IMR-90 (cell line): ENCODE measurements at regions not wholly inside any gene's neighbourhood (a gene's known extent, or its start where the extent isn't known, plus 50 kb on each side); places are given as distances from the start of the nearest gene placed in this dataset.
A peak's percentile ranks its signal among the peaks of the same experiment; 100 is the strongest.

ENCODE experiments used
- ATAC-seq: fragments of 200-7000 bp; cut with Tn5 transposase; 2 replicates; pipeline ENCODE4 v1.9.1; 2020; ENCODE audit warnings: low read depth, mild to moderate bottlenecking, moderate library complexity
- BruUV-seq: library from RNA; stranded (reverse); fragments of 400-500 nt; replicated peaks from 2 replicates; lab custom pipeline; 2021; lab: Mats Ljungman, UMichigan
- CTCF ChIA-PET: fragments of 300-600 bp; formaldehyde crosslinking; extraction: SDS; loops from one replicate; lab custom pipeline; 2021; ENCODE audit warnings: antibody characterized with exemption; lab: Yijun Ruan, JAX
- POLR2A ChIA-PET: fragments of 300-600 bp; sonication (Branson Sonifier 250); formaldehyde crosslinking; loops from one replicate; lab custom pipeline; 2022; ENCODE audit warnings: antibody characterized with exemption; ENCODE audit not compliant: unreplicated experiment; lab: Charles Lee
- DNase-seq: peaks from one replicate; pipeline ENCODE4 v3.0.0; 2013
- H2AFZ ChIP-seq: replicated peaks from 2 replicates; pipeline ENCODE3; 2013; ENCODE audit warnings: low read length, mild to moderate bottlenecking; ENCODE audit not compliant: poor library complexity
- H2AK5ac ChIP-seq: 2 replicates; pipeline ENCODE4 v1.6.1; 2013; ENCODE audit warnings: low read depth, low read length, inconsistent platforms
- H2AK9ac ChIP-seq: replicated peaks from 2 replicates; pipeline ENCODE3; 2013; ENCODE audit warnings: mild to moderate bottlenecking, low read depth, low read length, moderate library complexity; ENCODE audit not compliant: poor library complexity
- H2BK120ac ChIP-seq: 2 replicates; pipeline ENCODE4 v1.6.1; 2013; ENCODE audit warnings: low read depth, low read length, inconsistent platforms
- H2BK15ac ChIP-seq: 3 replicates; pipeline ENCODE4 v1.6.1; 2013; ENCODE audit warnings: low read depth, low read length, inconsistent platforms
- H2BK20ac ChIP-seq: 2 replicates; pipeline ENCODE4 v1.6.1; 2013; ENCODE audit warnings: low read depth, mild to moderate bottlenecking, inconsistent platforms, low read length, moderate library complexity
- H2BK5ac ChIP-seq: 2 replicates; pipeline ENCODE4 v1.6.1; 2013; ENCODE audit warnings: mild to moderate bottlenecking, low read depth, low read length, inconsistent platforms; ENCODE audit not compliant: poor library complexity, severe bottlenecking
- H3K14ac ChIP-seq: replicated peaks from 2 replicates; pipeline ENCODE4 v1.6.1; 2013; ENCODE audit warnings: low read depth, low read length, inconsistent platforms
- H3K18ac ChIP-seq: 2 replicates; pipeline ENCODE4 v1.6.1; 2013; ENCODE audit warnings: low read depth, low read length, control low read depth
- H3K23ac ChIP-seq: 2 replicates; pipeline ENCODE4 v1.6.1; 2013; ENCODE audit warnings: low read depth, low read length, inconsistent platforms
- H3K27ac ChIP-seq: 2 replicates; pipeline ENCODE4 v1.5.1; 2013; ENCODE audit warnings: mild to moderate bottlenecking, control low read depth, low read length; ENCODE audit not compliant: insufficient read depth
- H3K27me3 ChIP-seq: 2 replicates; pipeline ENCODE4 v1.6.1; 2013; ENCODE audit warnings: low read length; ENCODE audit not compliant: control insufficient read depth, insufficient read depth
- H3K36me3 ChIP-seq: 2 replicates; pipeline ENCODE4 v1.6.1; 2013; ENCODE audit warnings: low read length, mixed read lengths; ENCODE audit not compliant: control insufficient read depth, insufficient read depth
- H3K4ac ChIP-seq: 2 replicates; pipeline ENCODE4 v1.6.1; 2013; ENCODE audit warnings: low read depth, low read length, inconsistent platforms
- H3K4me1 ChIP-seq: 2 replicates; pipeline ENCODE4 v1.6.1; 2013; ENCODE audit warnings: low read length, mixed read lengths; ENCODE audit not compliant: control insufficient read depth, insufficient read depth
- H3K4me2 ChIP-seq: 2 replicates; pipeline ENCODE4 v1.6.1; 2013; ENCODE audit warnings: low read depth, mild to moderate bottlenecking, control low read depth, low read length, moderate library complexity
- H3K4me3 ChIP-seq: 2 replicates; pipeline ENCODE4 v1.5.1; 2013; ENCODE audit warnings: low read depth, mild to moderate bottlenecking, control low read depth, low read length, moderate library complexity; ENCODE audit not compliant: insufficient read depth
- H3K56ac ChIP-seq: 2 replicates; pipeline ENCODE4 v1.6.1; 2013; ENCODE audit warnings: low read length, inconsistent platforms; ENCODE audit not compliant: insufficient read depth; ENCODE audit errors: extremely low read depth
- H3K79me1 ChIP-seq, 2 experiments: 2 replicates each; pipeline ENCODE4 v1.6.1; 2013; ENCODE audit warnings: low read length in 2 of 2, inconsistent platforms in 1 of 2, low read depth in 1 of 2
- H3K9ac ChIP-seq: 2 replicates; pipeline ENCODE4 v1.6.1; 2013; ENCODE audit warnings: low read depth, low read length, control low read depth
- H3K9me1 ChIP-seq: 2 replicates; pipeline ENCODE4 v1.6.1; 2013; ENCODE audit warnings: low read length, inconsistent platforms; ENCODE audit not compliant: insufficient read depth
- H3K9me3 ChIP-seq: 2 replicates; pipeline ENCODE4 v1.6.1; 2013; ENCODE audit warnings: low read length; ENCODE audit not compliant: control insufficient read depth, insufficient read depth
- H4K20me1 ChIP-seq: 2 replicates; pipeline ENCODE4 v1.6.1; 2013; ENCODE audit warnings: low read length, inconsistent platforms; ENCODE audit not compliant: insufficient read depth
- H4K5ac ChIP-seq: 2 replicates; pipeline ENCODE4 v1.6.1; 2013; ENCODE audit warnings: mild to moderate bottlenecking, low read depth, low read length, control low read depth
- H4K8ac ChIP-seq, 2 experiments: 2 replicates each; pipeline ENCODE4 v1.6.1; 2013; ENCODE audit warnings: low read depth in 2 of 2, low read length in 2 of 2, control low read depth in 1 of 2, inconsistent platforms in 1 of 2
- H4K91ac ChIP-seq: 2 replicates; pipeline ENCODE4 v1.6.1; 2013; ENCODE audit warnings: low read depth, low read length, inconsistent platforms; ENCODE audit not compliant: insufficient read depth
- BHLHE40 ChIP-seq: fragments of 150-350 bp; IDR thresholded peaks from 2 replicates; pipeline ENCODE4 v1.6.1; 2016; ENCODE audit warnings: mild to moderate bottlenecking, low read depth, low read length
- CEBPB ChIP-seq: IDR thresholded peaks from 2 replicates; pipeline ENCODE4 v1.6.1; 2012; ENCODE audit warnings: low read depth, low read length, improper control_type of control experiment
- CHD1 ChIP-seq: IDR thresholded peaks from 2 replicates; pipeline ENCODE4 v1.6.1; 2012; ENCODE audit warnings: low read depth, low read length, improper control_type of control experiment
- FOS ChIP-seq: fragments of 150-350 bp; IDR thresholded peaks from 2 replicates; pipeline ENCODE4 v1.6.1; 2016; ENCODE audit warnings: low read depth, low read length
- MAFK ChIP-seq: IDR thresholded peaks from 2 replicates; pipeline ENCODE4 v1.6.1; 2012; ENCODE audit warnings: low read depth, low read length, improper control_type of control experiment
- MAZ ChIP-seq: IDR thresholded peaks from 2 replicates; pipeline ENCODE4 v1.6.1; 2012; ENCODE audit warnings: low read depth, mild to moderate bottlenecking, low read length, improper control_type of control experiment, moderate library complexity, borderline replicate concordance
- MXI1 ChIP-seq: IDR thresholded peaks from 2 replicates; pipeline ENCODE4 v1.6.1; 2012; ENCODE audit warnings: low read depth, mild to moderate bottlenecking, low read length, moderate library complexity, borderline replicate concordance
- NFE2L2 ChIP-seq: fragments of 150-350 bp; IDR thresholded peaks from 2 replicates; pipeline ENCODE4 v1.6.1; 2016; ENCODE audit warnings: low read depth, mild to moderate bottlenecking, low read length
- POLR2A ChIP-seq: IDR thresholded peaks from 2 replicates; pipeline ENCODE4 v1.6.1; 2012; ENCODE audit warnings: mild to moderate bottlenecking, low read depth, low read length
- RAD21 ChIP-seq: IDR thresholded peaks from 2 replicates; pipeline ENCODE4 v1.6.1; 2012; ENCODE audit warnings: low read length, improper control_type of control experiment
- RCOR1 ChIP-seq: IDR thresholded peaks from 2 replicates; pipeline ENCODE4 v1.6.1; 2012; ENCODE audit warnings: mild to moderate bottlenecking, low read length, improper control_type of control experiment; ENCODE audit not compliant: insufficient replicate concordance
- RFX5 ChIP-seq: IDR thresholded peaks from 2 replicates; pipeline ENCODE4 v1.8.0; 2012; ENCODE audit warnings: low read depth, mild to moderate bottlenecking, low read length, moderate library complexity
- SMC3 ChIP-seq: fragments of 150-350 bp; IDR thresholded peaks from 2 replicates; pipeline ENCODE4 v1.6.1; 2016; ENCODE audit warnings: low read depth, mild to moderate bottlenecking, antibody characterized with exemption, low read length, moderate library complexity
- WGBS, 2 experiments: methylation state at CpG; one replicate each; pipeline versions ENCODE4 v1.1.5 to v1.1.7; 2013; ENCODE audit warnings: missing lambda C conversion rate in 2 of 2; ENCODE audit not compliant: insufficient read length in 1 of 2; ENCODE audit errors: extremely low coverage in 2 of 2; 5-methylcytosine and 5-hydroxymethylcytosine counted together
- dilution Hi-C: fragments of 300-500 bp; cut with HindIII; formaldehyde crosslinking; loops from one replicate; pipeline ENCODE4 v1.14.3; 2018; ENCODE audit warnings: low sequenced_read_pairs; ENCODE audit not compliant: unreplicated experiment
- in situ Hi-C: fragments of 300-500 bp; cut with MboI; formaldehyde crosslinking; loops from 3 replicates; pipeline ENCODE4 v1.14.3; 2019; ENCODE audit warnings: low sequenced_read_pairs, inconsistent platforms, mixed read lengths
- intact Hi-C: fragments of 100-400 bp; cut with micrococcal nuclease; formaldehyde crosslinking; loops from 2 replicates; pipeline ENCODE4 v1.10.0; 2022
- TF ChIP-seq, protein P1 (sequence below): fragments of 150-350 bp; IDR thresholded peaks from 2 replicates; pipeline ENCODE4 v1.6.1; 2017; ENCODE audit warnings: mild to moderate bottlenecking, antibody characterized with exemption, low read length, low read depth
- TF ChIP-seq, protein P2 (sequence below): fragments of 150-350 bp; IDR thresholded peaks from 2 replicates; pipeline ENCODE4 v1.6.1; 2016; ENCODE audit warnings: low read depth, mild to moderate bottlenecking, low read length, moderate library complexity, borderline replicate concordance
- TF ChIP-seq, protein P3 (sequence below): conservative IDR thresholded peaks from 2 replicates; pipeline ENCODE4 v1.5.1; 2012; ENCODE audit warnings: mild to moderate bottlenecking, low read depth, low read length, improper control_type of control experiment

DNA sequence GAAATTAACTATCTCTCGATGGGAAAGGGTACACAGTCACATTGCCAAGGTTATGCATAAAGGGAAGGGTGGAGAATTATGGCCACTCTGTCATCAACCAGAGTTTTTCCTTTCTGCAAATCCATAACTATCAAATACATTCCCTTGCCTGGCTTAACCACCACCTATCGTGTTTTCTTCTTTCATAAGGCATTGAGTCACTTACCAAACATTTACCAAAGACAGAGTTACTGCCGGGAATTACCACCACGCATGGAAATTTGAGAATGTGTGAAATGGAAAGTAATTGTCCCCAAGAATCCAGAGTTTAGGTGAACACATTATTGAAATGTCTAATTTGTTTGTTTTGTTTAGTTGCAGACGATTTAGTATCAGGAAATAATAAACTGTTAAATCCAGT lies 134.3 kb upstream of the LRRN1 start:
- in situ Hi-C loops, result no loop called here
- no CpG with 5 or more reads among the region's 5 CpGs for WGBS, 2 experiments
- Histone ChIP-seq H4K5ac (no peak overlapping the region), H3K9me3 (peaks cover 19% of the 10 kb centered on the region), H3K4me1 (no peaks in the 10 kb centered on the region), H3K18ac (no peak overlapping the region), H4K8ac (no peak overlapping the region), H3K23ac (no peak overlapping the region), H3K4me3 (no peak overlapping the region), H4K91ac (no peak overlapping the region), H4K20me1 (no peaks in the 10 kb centered on the region), H3K27me3 (no peaks in the 10 kb centered on the region), H3K14ac (no peak overlapping the region), H3K4ac (no peak overlapping the region), H3K79me1 (no peaks in the 10 kb centered on the region), H2AK9ac (no peak overlapping the region), H3K9me1 (no peaks in the 10 kb centered on the region), H3K9ac (no peak overlapping the region), H2BK15ac (no peak overlapping the region), H2BK120ac (no peak overlapping the region), H3K27ac (no peak overlapping the region), H2AFZ (no peak overlapping the region), H3K4me2 (no peak overlapping the region), H2BK20ac (no peak overlapping the region), H2AK5ac (no peak overlapping the region), H2BK5ac (no peak overlapping the region), H3K36me3 (no peaks in the 10 kb centered on the region), H3K56ac (no peak overlapping the region)
- DNase-seq (peak; percentile 8), ATAC-seq (no peak)
- CTCF ChIA-PET, result no interaction called here
- POLR2A ChIA-PET, result no interaction called here
- BruUV-seq, result no TSS peak
- dilution Hi-C loops, result no loop called here
- intact Hi-C loops, result no loop called here
- TF ChIP-seq, protein P1, sequence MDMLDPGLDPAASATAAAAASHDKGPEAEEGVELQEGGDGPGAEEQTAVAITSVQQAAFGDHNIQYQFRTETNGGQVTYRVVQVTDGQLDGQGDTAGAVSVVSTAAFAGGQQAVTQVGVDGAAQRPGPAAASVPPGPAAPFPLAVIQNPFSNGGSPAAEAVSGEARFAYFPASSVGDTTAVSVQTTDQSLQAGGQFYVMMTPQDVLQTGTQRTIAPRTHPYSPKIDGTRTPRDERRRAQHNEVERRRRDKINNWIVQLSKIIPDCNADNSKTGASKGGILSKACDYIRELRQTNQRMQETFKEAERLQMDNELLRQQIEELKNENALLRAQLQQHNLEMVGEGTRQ, result no peak
- no peak for TF ChIP-seq MAZ
- TF ChIP-seq RFX5, result no peak
- TF ChIP-seq SMC3, result no peak
- TF ChIP-seq CEBPB, result no peak
- no peak for TF ChIP-seq RAD21
- TF ChIP-seq CHD1, result no peak
- TF ChIP-seq, protein P2, sequence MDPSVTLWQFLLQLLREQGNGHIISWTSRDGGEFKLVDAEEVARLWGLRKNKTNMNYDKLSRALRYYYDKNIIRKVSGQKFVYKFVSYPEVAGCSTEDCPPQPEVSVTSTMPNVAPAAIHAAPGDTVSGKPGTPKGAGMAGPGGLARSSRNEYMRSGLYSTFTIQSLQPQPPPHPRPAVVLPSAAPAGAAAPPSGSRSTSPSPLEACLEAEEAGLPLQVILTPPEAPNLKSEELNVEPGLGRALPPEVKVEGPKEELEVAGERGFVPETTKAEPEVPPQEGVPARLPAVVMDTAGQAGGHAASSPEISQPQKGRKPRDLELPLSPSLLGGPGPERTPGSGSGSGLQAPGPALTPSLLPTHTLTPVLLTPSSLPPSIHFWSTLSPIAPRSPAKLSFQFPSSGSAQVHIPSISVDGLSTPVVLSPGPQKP, result no peak
- TF ChIP-seq, protein P3, sequence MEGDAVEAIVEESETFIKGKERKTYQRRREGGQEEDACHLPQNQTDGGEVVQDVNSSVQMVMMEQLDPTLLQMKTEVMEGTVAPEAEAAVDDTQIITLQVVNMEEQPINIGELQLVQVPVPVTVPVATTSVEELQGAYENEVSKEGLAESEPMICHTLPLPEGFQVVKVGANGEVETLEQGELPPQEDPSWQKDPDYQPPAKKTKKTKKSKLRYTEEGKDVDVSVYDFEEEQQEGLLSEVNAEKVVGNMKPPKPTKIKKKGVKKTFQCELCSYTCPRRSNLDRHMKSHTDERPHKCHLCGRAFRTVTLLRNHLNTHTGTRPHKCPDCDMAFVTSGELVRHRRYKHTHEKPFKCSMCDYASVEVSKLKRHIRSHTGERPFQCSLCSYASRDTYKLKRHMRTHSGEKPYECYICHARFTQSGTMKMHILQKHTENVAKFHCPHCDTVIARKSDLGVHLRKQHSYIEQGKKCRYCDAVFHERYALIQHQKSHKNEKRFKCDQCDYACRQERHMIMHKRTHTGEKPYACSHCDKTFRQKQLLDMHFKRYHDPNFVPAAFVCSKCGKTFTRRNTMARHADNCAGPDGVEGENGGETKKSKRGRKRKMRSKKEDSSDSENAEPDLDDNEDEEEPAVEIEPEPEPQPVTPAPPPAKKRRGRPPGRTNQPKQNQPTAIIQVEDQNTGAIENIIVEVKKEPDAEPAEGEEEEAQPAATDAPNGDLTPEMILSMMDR, result no peak
- no peak for TF ChIP-seq MXI1
- TF ChIP-seq NFE2L2, result no peak
- no peak for TF ChIP-seq BHLHE40
- no peak for TF ChIP-seq RCOR1
- no peak for TF ChIP-seq POLR2A
- TF ChIP-seq MAFK, result no peak
- TF ChIP-seq FOS, result no peak
